AG04450 (cell line): ENCODE measurements at regions not wholly inside any gene's neighbourhood (a gene's known extent, or its start where the extent isn't known, plus 50 kb on each side); places are given as distances from the start of the nearest gene placed in this dataset.

Source experiments
- CTCF ChIA-PET: fragments of 300-600, 350-600 bp; formaldehyde crosslinking; extraction: SDS; loops from one replicate; lab custom pipeline; 2022; ENCODE audit warnings: antibody characterized with exemption, inconsistent platforms; lab: Charles Lee
- POLR2A ChIA-PET: fragments of 350-600 bp; formaldehyde crosslinking; extraction: SDS; loops from one replicate; lab custom pipeline; 2021; ENCODE audit warnings: antibody characterized with exemption, inconsistent platforms; lab: Yijun Ruan, JAX
- DNase-seq: peaks from one replicate; pipeline ENCODE4 v3.0.0-alpha.2; 2011; ENCODE audit warnings: low read depth, low spot score
- H3K27ac ChIP-seq: one replicate; pipeline ENCODE4 v1.5.1; 2012; ENCODE audit warnings: low read depth, low read length, control low read depth
- H3K27me3 ChIP-seq: one replicate; pipeline ENCODE4 v1.6.0; 2012; ENCODE audit warnings: low read length; ENCODE audit not compliant: control insufficient read depth, insufficient read depth
- H3K4me3 ChIP-seq: 2 replicates; pipeline ENCODE4 v1.5.1; 2011; ENCODE audit warnings: mild to moderate bottlenecking, low read depth, low read length, control low read depth
- H3K9me3 ChIP-seq: 2 replicates; pipeline ENCODE4 v1.5.1; 2012; ENCODE audit warnings: low read length; ENCODE audit not compliant: control insufficient read depth, insufficient read depth
- TF ChIP-seq, protein P1 (sequence below): IDR thresholded peaks from 2 replicates; pipeline ENCODE4 v1.5.1; 2011; ENCODE audit warnings: low read depth, low read length, control low read depth, inconsistent platforms

- POLR2A ChIA-PET: no interaction called here
- H3K27me3 ChIP-seq: no peaks in the 10 kb centered on the region
- TF ChIP-seq, protein P1, sequence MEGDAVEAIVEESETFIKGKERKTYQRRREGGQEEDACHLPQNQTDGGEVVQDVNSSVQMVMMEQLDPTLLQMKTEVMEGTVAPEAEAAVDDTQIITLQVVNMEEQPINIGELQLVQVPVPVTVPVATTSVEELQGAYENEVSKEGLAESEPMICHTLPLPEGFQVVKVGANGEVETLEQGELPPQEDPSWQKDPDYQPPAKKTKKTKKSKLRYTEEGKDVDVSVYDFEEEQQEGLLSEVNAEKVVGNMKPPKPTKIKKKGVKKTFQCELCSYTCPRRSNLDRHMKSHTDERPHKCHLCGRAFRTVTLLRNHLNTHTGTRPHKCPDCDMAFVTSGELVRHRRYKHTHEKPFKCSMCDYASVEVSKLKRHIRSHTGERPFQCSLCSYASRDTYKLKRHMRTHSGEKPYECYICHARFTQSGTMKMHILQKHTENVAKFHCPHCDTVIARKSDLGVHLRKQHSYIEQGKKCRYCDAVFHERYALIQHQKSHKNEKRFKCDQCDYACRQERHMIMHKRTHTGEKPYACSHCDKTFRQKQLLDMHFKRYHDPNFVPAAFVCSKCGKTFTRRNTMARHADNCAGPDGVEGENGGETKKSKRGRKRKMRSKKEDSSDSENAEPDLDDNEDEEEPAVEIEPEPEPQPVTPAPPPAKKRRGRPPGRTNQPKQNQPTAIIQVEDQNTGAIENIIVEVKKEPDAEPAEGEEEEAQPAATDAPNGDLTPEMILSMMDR: no peak
- CTCF ChIA-PET: no interaction called here
- no peaks in the 10 kb centered on the region for H3K9me3 ChIP-seq
- no peak overlapping the region for H3K27ac ChIP-seq
- no peak for DNase-seq
- no peak overlapping the region for H3K4me3 ChIP-seq
Observed at GRCh38 chr5:33067291-33067690, 356.2 kb downstream of the NPR3 start.

- TF ChIP-seq, protein P1: no peak
- H3K27ac ChIP-seq: no peak overlapping the region
- no peaks in the 10 kb centered on the region for H3K9me3 ChIP-seq
- DNase-seq: no peak
- no peak overlapping the region for H3K4me3 ChIP-seq
- H3K27me3 ChIP-seq: no peaks in the 10 kb centered on the region
- CTCF ChIA-PET: no interaction called here
- POLR2A ChIA-PET: no interaction called here
Observed at GRCh38 chr5:33068786-33069185, 357.7 kb downstream of the NPR3 start.

GRCh38 chr5:33072296-33072695 lies 361.2 kb downstream of the NPR3 start:
- CTCF ChIA-PET: no interaction called here
- POLR2A ChIA-PET: no interaction called here
- Histone ChIP-seq H3K4me3 (no peak overlapping the region), H3K9me3 (no peaks in the 10 kb centered on the region), H3K27me3 (no peaks in the 10 kb centered on the region), H3K27ac (no peak overlapping the region)
- TF ChIP-seq, protein P1: no peak
- DNase-seq: no peak

DNA sequence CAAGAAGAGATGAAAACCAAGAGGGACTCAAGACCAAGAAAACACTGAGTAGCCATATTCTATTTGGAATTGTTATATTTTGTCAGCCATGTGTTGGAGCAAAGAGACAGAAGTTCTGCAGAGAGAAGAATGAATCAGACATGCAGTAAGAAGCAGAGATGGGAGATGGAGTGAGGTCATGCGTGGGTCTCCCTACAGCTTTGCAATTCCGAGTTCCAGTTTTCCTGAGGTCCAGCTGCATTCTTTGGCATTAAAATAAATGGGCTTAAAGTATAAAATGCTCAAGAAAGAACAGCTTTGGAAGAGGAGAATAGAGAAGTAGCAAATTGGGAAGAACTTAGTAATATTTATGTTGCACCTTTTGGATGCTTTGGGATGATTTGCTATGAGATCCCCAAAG lies 361.6 kb downstream of the NPR3 start:
- Histone ChIP-seq H3K4me3 (no peak overlapping the region), H3K27ac (no peak overlapping the region), H3K9me3 (no peaks in the 10 kb centered on the region), H3K27me3 (no peaks in the 10 kb centered on the region)
- POLR2A ChIA-PET: no interaction called here
- TF ChIP-seq, protein P1: no peak
- DNase-seq: no peak
- CTCF ChIA-PET: no interaction called here

DNA sequence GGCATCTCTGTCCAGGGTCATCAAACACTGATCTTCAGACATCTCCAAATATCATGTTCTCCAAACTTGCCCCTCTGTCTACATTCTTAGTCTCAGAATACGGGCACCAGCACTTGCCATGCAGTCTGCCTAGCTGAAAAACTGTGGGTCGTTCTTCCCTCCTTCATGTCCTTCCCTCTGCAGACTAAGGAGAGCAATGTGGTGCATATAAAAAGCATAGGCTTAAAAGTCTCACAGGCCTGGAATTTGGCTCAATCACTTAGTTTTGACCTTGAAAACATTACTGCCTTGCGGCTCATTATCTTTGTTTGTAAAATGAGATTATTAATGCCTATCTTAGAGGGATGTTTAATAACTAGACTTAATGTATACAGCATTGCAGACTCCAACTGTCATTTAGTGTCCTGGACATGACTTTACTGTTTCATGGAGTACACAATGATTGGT lies 362.8 kb downstream of the NPR3 start:
- POLR2A ChIA-PET: no interaction called here
- Histone ChIP-seq H3K4me3 (no peak overlapping the region), H3K27ac (no peak overlapping the region), H3K9me3 (no peaks in the 10 kb centered on the region), H3K27me3 (no peaks in the 10 kb centered on the region)
- TF ChIP-seq, protein P1: no peak
- DNase-seq: no peak
- CTCF ChIA-PET: no interaction called here
